Calu3 (cell line): ENCODE measurements at regions not wholly inside any gene's neighbourhood (a gene's known extent, or its start where the extent isn't known, plus 50 kb on each side); places are given as distances from the start of the nearest gene placed in this dataset.

Experiments used
- BruUV-seq: library from RNA; stranded (reverse); fragments of 400-500 nt; replicated peaks from 2 replicates; lab custom pipeline; 2021; lab: Mats Ljungman, UMichigan
- CTCF ChIA-PET: fragments of 300-600 bp; sonication (Branson Sonifier 250); formaldehyde crosslinking; loops from one replicate; lab custom pipeline; 2022; ENCODE audit warnings: antibody characterized with exemption; lab: Charles Lee
- DNase-seq: peaks from one replicate; pipeline ENCODE4 v3.0.0; 2022
- H3K27ac Mint-ChIP-seq: one replicate; pipeline ENCODE4 v1.8.0; 2022; ENCODE audit warnings: mixed read lengths; ENCODE audit not compliant: unreplicated experiment
- H3K27me3 Mint-ChIP-seq: one replicate; pipeline ENCODE4 v1.8.0; 2022; ENCODE audit warnings: mixed read lengths; ENCODE audit not compliant: unreplicated experiment
- H3K36me3 Mint-ChIP-seq: one replicate; pipeline ENCODE4 v1.8.0; 2022; ENCODE audit warnings: mild to moderate bottlenecking, moderate library complexity, mixed read lengths; ENCODE audit not compliant: insufficient read depth, unreplicated experiment
- H3K4me1 Mint-ChIP-seq: one replicate; pipeline ENCODE4 v1.8.0; 2022; ENCODE audit warnings: mild to moderate bottlenecking, low read depth, mixed read lengths; ENCODE audit not compliant: unreplicated experiment
- H3K4me3 Mint-ChIP-seq: one replicate; pipeline ENCODE4 v1.8.0; 2022; ENCODE audit warnings: mild to moderate bottlenecking, low read depth, moderate library complexity, mixed read lengths; ENCODE audit not compliant: unreplicated experiment
- H3K9me3 Mint-ChIP-seq: one replicate; pipeline ENCODE4 v1.8.0; 2022; ENCODE audit warnings: low read depth, mixed read lengths; ENCODE audit not compliant: unreplicated experiment
- CTCF ChIP-seq: fragments of 200-600 bp; IDR thresholded peaks from one replicate; pipeline ENCODE4 v1.8.0; 2022; ENCODE audit warnings: antibody characterized with exemption; ENCODE audit not compliant: unreplicated experiment
- intact Hi-C: fragments of 100-400 bp; cut with micrococcal nuclease; formaldehyde crosslinking; loops from one replicate; pipeline ENCODE4 v1.10.0; 2022; ENCODE audit not compliant: unreplicated experiment

- Mint-ChIP-seq H3K4me1 (no peaks in the 10 kb centered on the region), H3K27me3 (no peaks in the 10 kb centered on the region), H3K36me3 (no peaks in the 10 kb centered on the region), H3K9me3 (no peaks in the 10 kb centered on the region), H3K4me3 (no peak overlapping the region), H3K27ac (no peak overlapping the region)
- BruUV-seq: no TSS peak
- no peak for TF ChIP-seq CTCF
- no peak for DNase-seq
- CTCF ChIA-PET: no interaction called here
- intact Hi-C loops: no loop called here
Observed at GRCh38 chr13:67966065-67966464, 735.9 kb upstream of the PCDH9 start.

DNA sequence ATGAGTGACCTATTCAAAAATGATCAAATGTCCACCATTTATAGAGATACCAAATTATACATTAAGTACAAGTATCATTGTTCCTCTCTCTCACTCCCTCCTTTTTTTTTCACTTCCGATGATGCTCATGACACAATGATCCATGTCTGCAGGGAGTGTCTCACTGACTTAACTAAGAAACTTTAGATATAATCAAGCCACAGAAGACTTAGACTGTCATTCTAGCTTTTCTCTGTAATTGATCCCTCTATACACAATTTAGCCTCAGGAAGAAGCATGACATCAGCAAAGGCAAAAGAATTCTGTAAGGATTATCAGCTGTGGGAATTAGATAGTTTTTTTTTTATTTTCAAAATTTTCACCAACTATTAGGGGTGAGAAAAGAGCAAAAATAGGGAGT is 734.9 kb upstream of the PCDH9 start:
- H3K27me3 Mint-ChIP-seq: no peaks in the 10 kb centered on the region
- no TSS peak for BruUV-seq
- no peak overlapping the region for H3K4me3 Mint-ChIP-seq
- no peak for DNase-seq
- CTCF ChIA-PET: interaction anchor here (0.6 kb wide), 1 partner anchor 113 kb away, joined by 3 read pairs; no protein-coding TSS in a partner anchor
- no peaks in the 10 kb centered on the region for H3K9me3 Mint-ChIP-seq
- H3K27ac Mint-ChIP-seq: no peak overlapping the region
- no peaks in the 10 kb centered on the region for H3K36me3 Mint-ChIP-seq
- TF ChIP-seq CTCF: no peak
- intact Hi-C loops: no loop called here
- no peaks in the 10 kb centered on the region for H3K4me1 Mint-ChIP-seq

DNA sequence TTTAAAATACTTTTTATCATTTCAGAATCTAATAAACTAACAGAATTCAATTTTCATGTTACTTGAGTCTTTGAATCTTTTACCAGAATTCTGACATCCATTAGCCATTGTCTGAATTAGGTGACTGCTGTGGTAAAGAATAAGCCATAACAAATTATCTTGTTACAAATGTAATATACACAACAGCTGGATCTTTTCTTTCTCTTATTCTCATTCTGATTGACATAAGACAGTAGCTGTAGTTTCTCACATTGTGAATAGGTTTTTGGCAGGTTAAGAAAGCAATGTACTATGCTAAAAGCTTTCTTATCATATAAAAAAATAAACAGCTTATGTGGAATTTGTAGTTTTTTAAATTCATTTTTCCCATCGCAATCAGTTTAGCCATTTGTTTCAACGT is 734.0 kb upstream of the PCDH9 start:
- intact Hi-C loops: no loop called here
- H3K27me3 Mint-ChIP-seq: no peaks in the 10 kb centered on the region
- no peaks in the 10 kb centered on the region for H3K36me3 Mint-ChIP-seq
- no peak overlapping the region for H3K4me3 Mint-ChIP-seq
- no TSS peak for BruUV-seq
- H3K4me1 Mint-ChIP-seq: no peaks in the 10 kb centered on the region
- H3K9me3 Mint-ChIP-seq: no peaks in the 10 kb centered on the region
- no peak for DNase-seq
- CTCF ChIA-PET: no interaction called here
- no peak for TF ChIP-seq CTCF
- no peak overlapping the region for H3K27ac Mint-ChIP-seq

DNA sequence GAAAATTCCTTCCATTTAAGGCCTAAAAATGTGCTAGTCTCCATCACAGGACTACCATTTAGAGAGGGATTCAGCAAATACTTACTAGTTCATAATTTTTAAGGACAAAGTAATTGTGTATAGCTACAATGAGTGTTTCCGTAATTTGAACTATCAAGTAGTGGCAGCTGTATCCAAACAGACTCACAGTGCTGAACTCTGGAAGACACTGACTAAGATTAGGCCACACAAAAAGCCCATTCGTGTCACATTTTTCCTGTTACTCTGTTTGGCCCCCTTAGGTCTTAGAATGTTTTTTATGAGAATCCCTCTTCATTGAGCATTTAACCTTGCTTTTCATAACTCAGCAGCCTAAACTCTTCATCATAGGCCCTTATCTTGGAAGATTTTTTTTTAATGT is 731.2 kb upstream of the PCDH9 start:
- Mint-ChIP-seq H3K9me3 (no peaks in the 10 kb centered on the region), H3K4me1 (no peaks in the 10 kb centered on the region), H3K27ac (no peak overlapping the region), H3K36me3 (no peaks in the 10 kb centered on the region), H3K27me3 (no peaks in the 10 kb centered on the region), H3K4me3 (no peak overlapping the region)
- intact Hi-C loops: no loop called here
- no peak for DNase-seq
- no TSS peak for BruUV-seq
- CTCF ChIA-PET: no interaction called here
- no peak for TF ChIP-seq CTCF
